OCI-LY3 (cell line): ENCODE measurements at regions not wholly inside any gene's neighbourhood (a gene's known extent, or its start where the extent isn't known, plus 50 kb on each side); places are given as distances from the start of the nearest gene placed in this dataset.

Experiments used
- H2AFZ ChIP-seq: fragments of 200-600, 300-600 bp; shearing (Covaris generic); 2 replicates; pipeline ENCODE4 v1.6.0; 2014; ENCODE audit warnings: antibody characterized with exemption, low read depth, low read length
- H3K27ac ChIP-seq: fragments of 200-600, 300-600 bp; sonication (generic); 2 replicates; pipeline ENCODE4 v1.5.1; 2014; ENCODE audit warnings: mild to moderate bottlenecking, low read length, moderate library complexity, mixed read lengths
- H3K27me3 ChIP-seq: fragments of 200-600, 300-600 bp; sonication (generic); 2 replicates; pipeline ENCODE4 v1.6.1; 2014; ENCODE audit warnings: low read depth, low read length, mixed read lengths
- H3K36me3 ChIP-seq: fragments of 200-600, 300-600 bp; sonication (generic); replicated peaks from 2 replicates; pipeline ENCODE3; 2014; ENCODE audit warnings: low read depth, low read length, mixed read lengths
- H3K4me1 ChIP-seq: fragments of 300-600, 200-600 bp; sonication (generic); 2 replicates; pipeline ENCODE4 v1.6.1; 2014; ENCODE audit warnings: low read length, mixed read lengths
- H3K4me2 ChIP-seq: fragments of 200-600, 300-600 bp; sonication (generic); 2 replicates; pipeline ENCODE4 v1.6.1; 2014; ENCODE audit warnings: low read length, mixed read lengths
- H3K4me3 ChIP-seq: fragments of 300-600, 200-600 bp; sonication (generic); 2 replicates; pipeline ENCODE4 v1.5.1; 2014; ENCODE audit warnings: antibody characterized with exemption, mild to moderate bottlenecking, low read length, moderate library complexity
- H3K79me2 ChIP-seq: fragments of 300-600, 200-600 bp; shearing (Covaris generic); 2 replicates; pipeline ENCODE4 v1.6.1; 2014; ENCODE audit warnings: mild to moderate bottlenecking, low read length, mixed read lengths
- H3K9ac ChIP-seq: fragments of 300-600, 200-600 bp; shearing (Covaris generic); 2 replicates; pipeline ENCODE4 v1.6.0; 2014; ENCODE audit warnings: mild to moderate bottlenecking, low read length, moderate library complexity
- H3K9me3 ChIP-seq: fragments of 200-600, 300-600 bp; shearing (Covaris generic); 2 replicates; pipeline ENCODE4 v1.6.1; 2014; ENCODE audit warnings: low read length, mixed read lengths; ENCODE audit not compliant: insufficient read depth
- H4K20me1 ChIP-seq: fragments of 200-600, 300-600 bp; sonication (generic); 2 replicates; pipeline ENCODE4 v1.6.1; 2016; ENCODE audit warnings: low read length, mixed read lengths; ENCODE audit not compliant: insufficient read depth
- CTCF ChIP-seq: fragments of 200-600, 300-600 bp; sonication (generic); IDR thresholded peaks from 2 replicates; pipeline ENCODE4 v1.5.1; 2014; ENCODE audit warnings: antibody characterized with exemption, low read length, low read depth
- EZH2phosphoT487 ChIP-seq: fragments of 200-600 bp; shearing (Covaris generic); IDR thresholded peaks from 2 replicates; pipeline ENCODE4 v1.6.1; 2018; ENCODE audit warnings: antibody characterized with exemption, mixed run types, low read depth

- no peak overlapping the region for H3K4me3 ChIP-seq
- no peaks in the 10 kb centered on the region for H3K4me1 ChIP-seq
- no peak overlapping the region for H3K4me2 ChIP-seq
- H2AFZ ChIP-seq = no peak overlapping the region
- TF ChIP-seq CTCF = no peak
- TF ChIP-seq EZH2phosphoT487 = no peak
- no peaks in the 10 kb centered on the region for H4K20me1 ChIP-seq
- H3K27ac ChIP-seq = no peak overlapping the region
- H3K9me3 ChIP-seq = no peaks in the 10 kb centered on the region
- no peaks in the 10 kb centered on the region for H3K27me3 ChIP-seq
- no peaks in the 10 kb centered on the region for H3K79me2 ChIP-seq
- H3K9ac ChIP-seq = no peak overlapping the region
- no peaks in the 10 kb centered on the region for H3K36me3 ChIP-seq
Observed at GRCh38 chr3:68334367-68334986, 597.9 kb downstream of the TAFA4 start.

GRCh38 chr3:68328049-68328448 lies 604.3 kb downstream of the TAFA4 start:
- H3K27me3 ChIP-seq = no peaks in the 10 kb centered on the region
- H4K20me1 ChIP-seq = no peaks in the 10 kb centered on the region
- no peaks in the 10 kb centered on the region for H3K9me3 ChIP-seq
- H2AFZ ChIP-seq = no peak overlapping the region
- no peak overlapping the region for H3K27ac ChIP-seq
- no peaks in the 10 kb centered on the region for H3K4me1 ChIP-seq
- no peak overlapping the region for H3K4me2 ChIP-seq
- no peaks in the 10 kb centered on the region for H3K36me3 ChIP-seq
- no peak overlapping the region for H3K9ac ChIP-seq
- H3K79me2 ChIP-seq = no peaks in the 10 kb centered on the region
- no peak overlapping the region for H3K4me3 ChIP-seq
- no peak for TF ChIP-seq EZH2phosphoT487

GRCh38 chr3:68315964-68316363 lies 616.4 kb downstream of the TAFA4 start:
- no peak overlapping the region for H3K4me2 ChIP-seq
- H2AFZ ChIP-seq = no peak overlapping the region
- H3K4me1 ChIP-seq = no peaks in the 10 kb centered on the region
- no peaks in the 10 kb centered on the region for H4K20me1 ChIP-seq
- no peaks in the 10 kb centered on the region for H3K79me2 ChIP-seq
- H3K9ac ChIP-seq = no peak overlapping the region
- no peak for TF ChIP-seq EZH2phosphoT487
- no peak for TF ChIP-seq CTCF
- H3K36me3 ChIP-seq = no peaks in the 10 kb centered on the region
- no peak overlapping the region for H3K27ac ChIP-seq
- no peaks in the 10 kb centered on the region for H3K9me3 ChIP-seq
- no peak overlapping the region for H3K4me3 ChIP-seq
- H3K27me3 ChIP-seq = no peaks in the 10 kb centered on the region

GRCh38 chr3:68315546-68315945 lies 616.8 kb downstream of the TAFA4 start:
- Histone ChIP-seq H4K20me1 (no peaks in the 10 kb centered on the region), H2AFZ (no peak overlapping the region), H3K36me3 (no peaks in the 10 kb centered on the region), H3K4me1 (no peaks in the 10 kb centered on the region), H3K27me3 (no peaks in the 10 kb centered on the region), H3K9me3 (no peaks in the 10 kb centered on the region), H3K9ac (no peak overlapping the region), H3K4me2 (no peak overlapping the region), H3K79me2 (no peaks in the 10 kb centered on the region), H3K4me3 (no peak overlapping the region), H3K27ac (no peak overlapping the region)
- TF ChIP-seq CTCF = no peak
- no peak for TF ChIP-seq EZH2phosphoT487
